ENCODE measurements at regions not wholly inside any gene's neighbourhood (a gene's known extent, or its start where the extent isn't known, plus 50 kb on each side); places are given as distances from the start of the nearest gene placed in this dataset.

DNA sequence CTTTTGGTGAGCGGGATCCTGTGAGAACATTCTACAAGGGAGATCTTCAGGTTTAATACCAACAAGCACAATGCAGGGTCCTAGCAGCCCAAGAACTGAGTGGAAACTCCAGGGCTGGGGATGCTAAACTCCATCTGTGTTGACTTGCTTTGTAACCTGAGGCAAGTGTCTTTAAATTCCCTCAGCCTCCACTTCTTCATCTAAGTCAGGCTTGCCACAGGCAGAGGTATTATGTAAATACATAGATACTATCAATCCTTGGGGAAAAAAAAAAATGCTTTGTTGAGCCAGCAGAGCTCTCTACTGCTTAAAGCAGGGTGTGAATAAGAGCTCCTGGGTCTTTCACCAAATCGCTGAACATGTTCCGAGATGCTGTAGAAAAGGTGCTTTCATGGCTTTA is 114.2 kb upstream of the PHACTR1 start:
- no peaks in the 10 kb centered on the region for H3K36me3 Mint-ChIP-seq (ENCODE audit: low read depth)
- H3K27me3 Mint-ChIP-seq, result peaks cover 6% of the 10 kb centered on the region
- intact Hi-C loops (cut with micrococcal nuclease), result loop anchor here (10.0 kb wide), 3 partner anchors 308 to 1018 kb away; partner anchors contain the start of gene EDN1
- H3K9me3 Mint-ChIP-seq, result no peaks in the 10 kb centered on the region
- H3K4me1 Mint-ChIP-seq (ENCODE audit: low read depth), result no peaks in the 10 kb centered on the region
- H3K27ac Mint-ChIP-seq, result no peak overlapping the region
- no peak overlapping the region for H3K4me3 Mint-ChIP-seq

DNA sequence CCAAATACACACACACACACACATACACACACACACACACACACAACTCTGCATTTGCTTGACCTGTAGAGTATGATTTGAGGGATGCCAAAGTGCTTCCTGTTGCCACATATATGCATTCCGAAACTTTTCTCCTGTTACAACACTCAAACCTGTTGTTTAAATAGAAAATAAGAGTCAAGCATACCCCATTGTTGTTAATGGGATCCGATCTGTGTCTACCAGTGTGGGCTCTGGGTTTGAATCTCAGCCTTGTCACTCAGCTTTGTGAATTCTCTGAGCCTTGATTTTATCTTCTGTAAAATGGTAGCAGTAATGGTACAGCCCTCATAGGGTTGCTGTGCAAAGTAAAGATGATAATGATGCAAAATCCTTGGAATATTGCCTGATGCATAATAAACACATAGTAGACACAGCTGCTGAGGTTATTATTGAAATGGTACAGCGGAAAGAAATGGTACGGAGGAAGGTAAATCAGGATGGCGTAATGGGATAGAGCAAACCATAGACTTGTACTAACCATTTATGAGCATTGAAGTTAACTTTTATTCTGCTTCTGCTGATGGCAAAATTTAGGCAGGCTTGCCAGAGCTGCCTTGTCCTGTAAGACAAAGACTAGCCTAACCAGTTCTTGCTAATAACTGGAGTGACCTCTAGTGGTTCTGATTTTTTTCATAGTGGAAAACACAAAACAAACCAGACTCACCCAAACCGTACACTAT is 113.5 kb upstream of the PHACTR1 start:
- H3K9me3 Mint-ChIP-seq, result no peaks in the 10 kb centered on the region
- H3K27ac Mint-ChIP-seq, result no peak overlapping the region
- intact Hi-C loops (cut with micrococcal nuclease), result loop anchor here (10.0 kb wide), 3 partner anchors 308 to 1018 kb away; partner anchors contain the start of gene EDN1
- H3K4me1 Mint-ChIP-seq (ENCODE audit: low read depth), result no peaks in the 10 kb centered on the region
- H3K4me3 Mint-ChIP-seq, result no peak overlapping the region
- no peaks in the 10 kb centered on the region for H3K36me3 Mint-ChIP-seq (ENCODE audit: low read depth)
- peaks cover 6% of the 10 kb centered on the region for H3K27me3 Mint-ChIP-seq

DNA sequence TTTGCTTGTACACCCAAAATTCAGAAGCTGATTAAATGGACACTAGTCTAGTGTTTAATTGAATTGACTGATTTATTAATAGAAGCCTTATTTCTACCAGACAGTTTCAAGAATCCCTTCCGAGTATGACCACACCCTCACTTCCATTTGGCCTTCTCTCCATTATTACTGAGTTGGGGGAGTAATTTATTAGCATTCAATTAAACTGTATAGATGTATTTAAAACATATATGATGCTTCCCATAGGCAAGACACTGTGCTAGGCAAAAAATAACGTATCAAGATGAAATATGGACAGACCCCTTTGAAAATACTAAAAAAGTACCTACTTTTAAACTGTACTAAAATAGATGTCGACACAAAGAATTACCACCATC is 112.9 kb upstream of the PHACTR1 start:
- H3K27me3 Mint-ChIP-seq, result peaks cover 6% of the 10 kb centered on the region
- no peak overlapping the region for H3K27ac Mint-ChIP-seq

DNA sequence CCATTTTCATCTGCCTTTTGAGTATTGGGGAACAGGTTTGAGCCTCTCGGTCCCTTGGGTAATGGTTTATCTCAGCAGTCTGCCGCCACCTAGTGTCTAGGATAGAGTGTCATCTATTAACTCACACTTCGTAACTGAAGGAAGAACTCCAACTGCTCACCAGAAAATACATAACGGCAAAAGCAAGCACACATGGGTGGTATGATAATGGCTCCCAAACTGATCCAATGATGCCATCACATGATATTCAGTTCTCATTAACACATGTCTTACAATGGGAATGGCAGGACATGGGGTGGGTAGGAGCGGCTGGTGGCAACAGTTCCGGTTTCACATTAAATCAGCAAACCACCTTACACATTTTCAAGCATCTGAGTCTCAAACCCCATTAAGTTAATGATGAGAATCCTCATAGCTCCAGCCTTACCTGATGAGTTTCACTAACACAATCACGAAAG is 110.7 kb upstream of the PHACTR1 start:
- Mint-ChIP-seq H3K4me3 (no peak overlapping the region), H3K27ac (no peak overlapping the region), H3K4me1 (ENCODE audit: low read depth) (peaks cover 7% of the 10 kb centered on the region), H3K36me3 (ENCODE audit: low read depth) (no peaks in the 10 kb centered on the region), H3K9me3 (no peaks in the 10 kb centered on the region), H3K27me3 (peaks cover 4% of the 10 kb centered on the region)
- intact Hi-C loops (cut with micrococcal nuclease), result loop anchor here (5.0 to 10.0 kb wide), 4 partner anchors 311 to 1021 kb away; partner anchors contain the start of gene EDN1

More for the DNA sequence above, 112.9 kb upstream of the PHACTR1 start:
- no peak overlapping the region for H3K4me3 Mint-ChIP-seq
- H3K9me3 Mint-ChIP-seq, result no peaks in the 10 kb centered on the region
- peaks cover 4% of the 10 kb centered on the region for H3K4me1 Mint-ChIP-seq (ENCODE audit: low read depth)
- no peaks in the 10 kb centered on the region for H3K36me3 Mint-ChIP-seq (ENCODE audit: low read depth)
- intact Hi-C loops (cut with micrococcal nuclease), result loop anchor here (10.0 kb wide), 3 partner anchors 309 to 1019 kb away; partner anchors contain the start of gene EDN1

DNA sequence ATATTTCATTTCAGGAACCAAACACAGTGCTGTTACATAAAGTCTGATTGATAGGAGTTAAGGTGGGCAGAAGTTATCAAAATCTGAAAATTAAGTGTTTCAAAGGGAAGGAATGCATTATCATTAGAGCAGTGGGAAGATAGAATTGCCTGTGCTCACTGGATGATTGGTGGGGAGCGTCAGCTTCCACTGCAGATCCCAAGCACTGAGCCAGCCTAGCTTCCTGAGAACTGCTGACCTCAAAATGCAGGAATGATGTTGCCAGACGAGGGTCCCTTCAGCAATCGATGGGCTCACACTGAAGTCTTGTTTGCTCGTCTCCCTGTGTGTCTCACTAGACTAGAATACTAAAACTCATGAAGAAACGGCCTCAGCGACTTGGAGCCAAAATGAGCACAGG is 110.0 kb upstream of the PHACTR1 start:
- H3K4me1 Mint-ChIP-seq (ENCODE audit: low read depth), result peaks cover 7% of the 10 kb centered on the region
- H3K36me3 Mint-ChIP-seq (ENCODE audit: low read depth), result no peaks in the 10 kb centered on the region
- intact Hi-C loops (cut with micrococcal nuclease), result loop anchor here (5.0 to 10.0 kb wide), 4 partner anchors 312 to 1022 kb away; partner anchors contain the start of gene EDN1
- H3K27ac Mint-ChIP-seq, result no peak overlapping the region
- peaks cover 5% of the 10 kb centered on the region for H3K27me3 Mint-ChIP-seq
- H3K4me3 Mint-ChIP-seq, result no peak overlapping the region
- H3K9me3 Mint-ChIP-seq, result no peaks in the 10 kb centered on the region

DNA sequence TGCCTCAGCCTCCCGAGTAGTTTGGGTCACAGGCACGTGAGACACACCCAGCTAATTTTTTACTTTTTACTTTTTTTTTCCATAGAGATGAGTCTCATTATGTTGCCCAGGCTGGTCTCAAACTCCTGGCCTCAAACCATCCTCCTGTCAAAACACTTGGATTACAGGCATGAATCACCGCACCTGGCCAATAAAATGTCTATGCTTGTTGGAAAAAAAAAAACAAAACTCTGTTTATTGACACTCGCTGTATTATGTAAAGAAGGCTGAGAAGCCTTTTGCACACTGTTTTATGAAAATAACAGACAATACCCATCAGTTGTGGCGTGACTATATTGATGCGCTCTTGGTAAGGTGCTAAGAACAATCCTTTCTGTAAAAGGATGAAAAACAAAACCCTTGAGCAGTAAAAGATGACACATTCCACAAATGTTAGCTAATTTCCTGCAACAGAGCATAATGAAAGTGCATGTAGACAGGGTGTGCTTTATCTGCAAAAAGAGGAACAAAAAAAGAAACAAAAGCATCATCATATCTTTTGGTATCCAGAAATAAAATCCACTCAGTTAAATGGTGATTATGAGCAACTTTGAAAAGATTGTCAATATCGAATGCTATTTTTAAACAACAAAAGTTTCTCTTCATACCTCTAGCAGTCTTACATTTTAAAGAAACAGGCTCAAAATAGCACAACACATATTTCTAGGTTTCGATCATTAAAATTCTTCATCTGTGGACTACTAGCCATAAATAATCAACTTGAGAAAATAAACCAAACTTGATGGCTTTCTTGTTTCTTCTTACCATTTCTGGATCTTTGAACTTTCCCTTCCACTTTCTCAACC is 108.3 kb upstream of the PHACTR1 start:
- H3K27ac Mint-ChIP-seq, result no peak overlapping the region
- no peak overlapping the region for H3K4me3 Mint-ChIP-seq
- intact Hi-C loops (cut with micrococcal nuclease), result loop anchor here (5.0 to 10.0 kb wide), 4 partner anchors 313 to 1023 kb away; partner anchors contain the start of gene EDN1
- peaks cover 5% of the 10 kb centered on the region for H3K27me3 Mint-ChIP-seq
- no peaks in the 10 kb centered on the region for H3K9me3 Mint-ChIP-seq
- H3K36me3 Mint-ChIP-seq (ENCODE audit: low read depth), result no peaks in the 10 kb centered on the region
- peaks cover 7% of the 10 kb centered on the region for H3K4me1 Mint-ChIP-seq (ENCODE audit: low read depth)

DNA sequence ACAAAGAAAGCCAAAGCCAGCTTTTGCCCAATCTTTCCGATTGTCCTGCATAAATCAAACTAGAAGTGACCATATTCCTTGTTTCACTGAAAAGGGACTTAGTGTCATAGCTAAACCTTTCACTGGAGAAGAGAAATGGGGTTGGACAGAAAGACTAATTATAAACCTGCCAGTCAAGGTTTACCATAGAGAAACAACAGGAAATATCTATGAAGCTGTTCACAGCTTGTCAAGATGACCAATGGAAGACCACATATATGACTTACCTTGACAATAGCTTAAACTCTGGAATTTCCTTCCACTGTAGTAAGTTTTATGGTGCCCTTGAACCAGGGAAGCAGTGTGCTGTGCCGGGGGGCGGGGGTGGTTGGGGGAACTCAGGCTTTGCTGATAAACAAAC is 107.7 kb upstream of the PHACTR1 start:
- Mint-ChIP-seq H3K4me3 (no peak overlapping the region), H3K9me3 (no peaks in the 10 kb centered on the region), H3K36me3 (ENCODE audit: low read depth) (no peaks in the 10 kb centered on the region), H3K27ac (no peak overlapping the region), H3K4me1 (ENCODE audit: low read depth) (peaks cover 7% of the 10 kb centered on the region), H3K27me3 (peaks cover 5% of the 10 kb centered on the region)
- intact Hi-C loops (cut with micrococcal nuclease), result loop anchor here (5.0 to 10.0 kb wide), 4 partner anchors 314 to 1024 kb away; partner anchors contain the start of gene EDN1

DNA sequence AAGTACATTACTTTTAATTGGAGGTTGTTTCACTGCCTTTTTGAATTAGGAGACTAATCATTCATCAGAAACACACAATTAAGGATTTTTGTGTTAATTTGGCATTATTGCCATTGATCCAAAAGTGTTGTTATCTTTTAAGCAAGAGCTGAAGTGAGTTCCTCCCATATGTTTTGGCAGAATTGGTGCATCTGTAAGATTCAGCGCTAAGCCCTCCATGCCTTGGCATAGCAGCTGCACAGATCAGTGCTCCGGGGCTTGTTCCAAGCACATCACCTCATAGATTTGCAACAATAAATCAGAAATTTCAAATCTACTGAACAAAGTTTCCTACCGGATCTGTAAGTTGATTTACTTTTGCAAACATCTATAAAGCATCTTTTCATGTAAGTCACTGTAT is 106.8 kb upstream of the PHACTR1 start:
- H3K4me1 Mint-ChIP-seq (ENCODE audit: low read depth), result peaks cover 7% of the 10 kb centered on the region
- H3K4me3 Mint-ChIP-seq, result no peak overlapping the region
- intact Hi-C loops (cut with micrococcal nuclease), result loop anchor here (5.0 to 10.0 kb wide), 4 partner anchors 315 to 1025 kb away; partner anchors contain the start of gene EDN1
- no peak overlapping the region for H3K27ac Mint-ChIP-seq
- H3K36me3 Mint-ChIP-seq (ENCODE audit: low read depth), result no peaks in the 10 kb centered on the region
- H3K9me3 Mint-ChIP-seq, result no peaks in the 10 kb centered on the region
- H3K27me3 Mint-ChIP-seq, result peaks cover 5% of the 10 kb centered on the region

DNA sequence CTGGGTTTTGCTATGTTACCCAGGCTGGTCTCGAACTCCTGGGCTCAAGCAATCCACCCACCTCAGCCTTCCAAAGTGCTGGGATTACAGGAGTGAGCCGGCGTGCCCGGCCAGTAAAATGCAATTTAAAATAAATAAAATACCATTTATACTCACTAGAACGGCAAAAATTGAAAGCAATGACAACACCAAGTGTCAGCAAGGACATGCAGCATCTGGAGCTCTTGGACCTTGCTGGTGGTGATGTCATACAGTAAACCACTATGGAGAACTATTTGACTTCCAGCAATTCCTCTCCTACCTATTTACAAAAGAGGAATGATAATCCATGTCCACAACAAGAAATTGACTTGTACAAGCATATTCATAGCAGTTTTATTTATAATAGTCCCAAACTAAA is 105.7 kb upstream of the PHACTR1 start:
- Mint-ChIP-seq H3K27ac (no peak overlapping the region), H3K27me3 (peaks cover 5% of the 10 kb centered on the region), H3K36me3 (ENCODE audit: low read depth) (no peaks in the 10 kb centered on the region), H3K4me3 (no peak overlapping the region), H3K4me1 (ENCODE audit: low read depth) (peaks cover 7% of the 10 kb centered on the region), H3K9me3 (no peaks in the 10 kb centered on the region)
- intact Hi-C loops (cut with micrococcal nuclease), result no loop called here

DNA sequence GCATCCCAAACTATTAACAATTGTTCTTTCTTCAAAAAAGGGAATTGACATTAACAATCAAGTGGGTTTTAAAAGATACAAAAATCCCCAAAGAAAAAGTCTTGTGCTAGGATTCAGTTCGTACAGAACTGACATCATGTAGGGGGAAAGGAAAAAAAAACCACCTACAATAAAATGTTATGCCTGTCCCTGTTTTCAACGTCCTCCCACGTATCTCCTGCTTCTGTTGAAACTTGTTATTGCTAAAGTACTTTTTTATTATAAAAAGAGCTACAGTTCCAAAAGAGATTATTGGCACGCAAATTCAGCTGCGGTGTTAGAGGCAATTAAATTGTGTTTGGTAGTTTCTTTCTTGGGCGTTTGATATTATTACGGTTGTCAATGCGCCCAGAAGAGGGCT is 102.8 kb upstream of the PHACTR1 start:
- H3K36me3 Mint-ChIP-seq (ENCODE audit: low read depth), result no peaks in the 10 kb centered on the region
- H3K4me1 Mint-ChIP-seq (ENCODE audit: low read depth), result peaks cover 1% of the 10 kb centered on the region
- H3K27me3 Mint-ChIP-seq, result peaks cover 1% of the 10 kb centered on the region
- no peaks in the 10 kb centered on the region for H3K9me3 Mint-ChIP-seq
- no peak overlapping the region for H3K4me3 Mint-ChIP-seq
- intact Hi-C loops (cut with micrococcal nuclease), result no loop called here
- no peak overlapping the region for H3K27ac Mint-ChIP-seq

DNA sequence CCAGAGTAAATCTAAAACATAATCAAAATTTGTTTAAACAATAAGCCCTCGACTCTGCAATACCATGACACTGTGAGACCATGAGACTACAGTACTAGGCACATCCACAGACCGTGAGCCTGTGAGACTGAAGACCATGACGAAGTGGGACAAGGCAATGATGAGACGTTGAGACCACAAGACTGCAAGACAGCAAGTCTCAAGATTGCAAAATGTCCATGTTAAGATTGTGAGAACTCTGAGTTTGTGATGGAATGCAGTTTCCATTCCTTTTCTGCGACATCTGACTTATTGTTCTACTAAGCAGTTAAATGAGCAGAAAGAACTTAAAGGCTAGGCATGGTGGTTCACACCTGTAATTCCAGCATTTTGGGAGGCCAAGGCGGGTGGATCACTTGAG is 102.1 kb upstream of the PHACTR1 start:
- H3K27me3 Mint-ChIP-seq, result peaks cover 1% of the 10 kb centered on the region
- no peaks in the 10 kb centered on the region for H3K9me3 Mint-ChIP-seq
- no peak overlapping the region for H3K4me3 Mint-ChIP-seq
- no peaks in the 10 kb centered on the region for H3K4me1 Mint-ChIP-seq (ENCODE audit: low read depth)
- H3K27ac Mint-ChIP-seq, result no peak overlapping the region
- intact Hi-C loops (cut with micrococcal nuclease), result no loop called here
- H3K36me3 Mint-ChIP-seq (ENCODE audit: low read depth), result no peaks in the 10 kb centered on the region

DNA sequence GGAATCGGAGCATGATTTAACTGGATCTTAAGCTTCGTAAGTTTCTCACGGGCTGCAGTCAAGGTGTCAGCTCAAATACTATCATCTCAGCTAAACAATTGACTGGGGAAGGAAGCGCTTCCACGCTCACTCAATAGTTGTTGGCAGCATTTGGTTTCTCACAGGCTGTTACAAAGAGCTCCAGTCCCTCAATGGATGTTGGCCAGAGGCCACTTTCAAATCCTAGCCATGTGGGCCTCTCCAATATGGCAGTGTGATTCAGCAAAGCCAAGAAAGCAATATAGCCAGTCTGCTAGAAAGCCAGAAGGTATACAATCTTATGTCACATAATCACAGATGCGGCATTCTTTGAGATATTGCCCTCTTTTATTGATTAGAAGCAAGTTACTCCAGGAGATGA is 98.3 kb upstream of the PHACTR1 start:
- Mint-ChIP-seq H3K27me3 (no peaks in the 10 kb centered on the region), H3K9me3 (no peaks in the 10 kb centered on the region), H3K27ac (no peak overlapping the region), H3K4me3 (no peak overlapping the region), H3K4me1 (ENCODE audit: low read depth) (peaks cover 19% of the 10 kb centered on the region), H3K36me3 (ENCODE audit: low read depth) (no peaks in the 10 kb centered on the region)
- intact Hi-C loops (cut with micrococcal nuclease), result no loop called here

DNA sequence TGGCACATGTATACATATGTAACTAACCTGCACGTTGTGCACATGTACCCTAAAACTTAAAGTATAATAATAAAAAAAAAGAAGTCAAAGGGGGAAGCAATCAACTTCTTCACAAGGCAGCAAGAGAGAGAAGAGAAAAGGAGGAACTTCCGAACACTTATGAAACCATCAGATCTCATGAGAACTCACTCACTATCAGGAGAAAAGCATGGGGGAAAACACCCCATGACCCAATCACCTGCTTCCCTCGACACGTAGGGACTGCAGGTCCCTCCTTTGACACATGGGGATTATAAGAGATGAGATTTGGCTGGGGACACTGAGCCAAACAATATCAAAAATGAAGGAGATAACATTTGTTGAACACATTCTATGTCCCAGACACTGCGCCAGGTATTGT is 94.8 kb upstream of the PHACTR1 start:
- intact Hi-C loops (cut with micrococcal nuclease), result no loop called here

DNA sequence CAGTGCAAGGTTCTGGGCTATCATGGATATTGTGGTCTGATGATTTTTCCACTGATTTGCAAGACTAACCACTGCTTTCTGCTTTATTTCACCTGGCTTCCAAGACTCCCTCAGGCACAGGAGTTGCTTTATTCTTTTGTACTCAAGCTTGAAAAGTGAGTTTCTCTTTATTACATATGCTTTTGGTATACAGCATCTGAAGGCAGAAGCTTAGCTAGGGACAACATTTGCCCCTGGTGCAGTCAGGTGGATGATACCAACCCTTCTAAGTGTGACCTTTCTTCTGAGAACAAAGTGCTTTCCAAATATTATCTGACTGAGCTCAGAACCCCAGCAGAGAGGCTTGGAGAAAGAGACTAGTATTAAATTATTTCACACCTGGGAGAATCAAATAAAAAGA is 94.0 kb upstream of the PHACTR1 start:
- no peaks in the 10 kb centered on the region for H3K27me3 Mint-ChIP-seq
- H3K4me3 Mint-ChIP-seq, result no peak overlapping the region
- H3K9me3 Mint-ChIP-seq, result no peaks in the 10 kb centered on the region
- no peaks in the 10 kb centered on the region for H3K36me3 Mint-ChIP-seq (ENCODE audit: low read depth)
- H3K4me1 Mint-ChIP-seq (ENCODE audit: low read depth), result peaks cover 19% of the 10 kb centered on the region
- no peak overlapping the region for H3K27ac Mint-ChIP-seq
- intact Hi-C loops (cut with micrococcal nuclease), result no loop called here

More for the DNA sequence above, 94.8 kb upstream of the PHACTR1 start:
- no peaks in the 10 kb centered on the region for H3K9me3 Mint-ChIP-seq
- H3K27ac Mint-ChIP-seq, result no peak overlapping the region
- H3K36me3 Mint-ChIP-seq (ENCODE audit: low read depth), result no peaks in the 10 kb centered on the region
- H3K4me3 Mint-ChIP-seq, result no peak overlapping the region
- no peaks in the 10 kb centered on the region for H3K27me3 Mint-ChIP-seq
- peaks cover 19% of the 10 kb centered on the region for H3K4me1 Mint-ChIP-seq (ENCODE audit: low read depth)

All from dendritic cell treated with granulocyte-macrophage colony-stimulating factor and Interleukin-4, amounts not matched to agents 40 ng/mL and 50 ng/mL, for 4 days (primary cell).